ENCODE measurements at regions not wholly inside any gene's neighbourhood (a gene's known extent, or its start where the extent isn't known, plus 50 kb on each side); places are given as distances from the start of the nearest gene placed in this dataset.
"Not testable (repeated sequence)": the region's sequence is repeated elsewhere in the genome, so short reads cannot be mapped to it uniquely, and the experiment has no call there.

GRCh38 chr13:79614250-79614918 is 133.4 kb downstream of the NDFIP2 start:
- TF ChIP-seq EP300 (IDR thresholded peaks at IDR 0.05) = no peak
- no peak for TF ChIP-seq POLR2AphosphoS5 (IDR thresholded peaks at IDR 0.05)
- TF ChIP-seq, protein P1, sequence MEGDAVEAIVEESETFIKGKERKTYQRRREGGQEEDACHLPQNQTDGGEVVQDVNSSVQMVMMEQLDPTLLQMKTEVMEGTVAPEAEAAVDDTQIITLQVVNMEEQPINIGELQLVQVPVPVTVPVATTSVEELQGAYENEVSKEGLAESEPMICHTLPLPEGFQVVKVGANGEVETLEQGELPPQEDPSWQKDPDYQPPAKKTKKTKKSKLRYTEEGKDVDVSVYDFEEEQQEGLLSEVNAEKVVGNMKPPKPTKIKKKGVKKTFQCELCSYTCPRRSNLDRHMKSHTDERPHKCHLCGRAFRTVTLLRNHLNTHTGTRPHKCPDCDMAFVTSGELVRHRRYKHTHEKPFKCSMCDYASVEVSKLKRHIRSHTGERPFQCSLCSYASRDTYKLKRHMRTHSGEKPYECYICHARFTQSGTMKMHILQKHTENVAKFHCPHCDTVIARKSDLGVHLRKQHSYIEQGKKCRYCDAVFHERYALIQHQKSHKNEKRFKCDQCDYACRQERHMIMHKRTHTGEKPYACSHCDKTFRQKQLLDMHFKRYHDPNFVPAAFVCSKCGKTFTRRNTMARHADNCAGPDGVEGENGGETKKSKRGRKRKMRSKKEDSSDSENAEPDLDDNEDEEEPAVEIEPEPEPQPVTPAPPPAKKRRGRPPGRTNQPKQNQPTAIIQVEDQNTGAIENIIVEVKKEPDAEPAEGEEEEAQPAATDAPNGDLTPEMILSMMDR (IDR thresholded peaks at IDR 0.05) = no peak
- DNase-seq (no peak), ATAC-seq (ENCODE audit: low FRiP score in 2 of 2) (no peak)
- H3K27me3 ChIP-seq = no peaks in the 10 kb centered on the region
- no peaks in the 10 kb centered on the region for H3K36me3 ChIP-seq
- no peak overlapping the region for H3K4me3 ChIP-seq
- H3K4me1 ChIP-seq = no peaks in the 10 kb centered on the region
- H3K9me3 ChIP-seq = peaks cover 0 to 3% (median 0%) of the 10 kb centered on the region in 4 donors
- H3K27ac ChIP-seq = no peak overlapping the region

- Histone ChIP-seq H3K4me3 (no peak overlapping the region), H3K27me3 (no peaks in the 10 kb centered on the region), H3K4me1 (no peaks in the 10 kb centered on the region), H3K36me3 (no peaks in the 10 kb centered on the region), H3K27ac (no peak overlapping the region), H3K9me3 (peaks cover 0 to 5% (median 0%) of the 10 kb centered on the region in 4 donors)
- TF ChIP-seq, protein P1 (IDR thresholded peaks at IDR 0.05) = no peak
- no peak for TF ChIP-seq EP300 (IDR thresholded peaks at IDR 0.05)
- TF ChIP-seq POLR2AphosphoS5 (IDR thresholded peaks at IDR 0.05) = no peak
- TF ChIP-seq POLR2A (IDR thresholded peaks at IDR 0.05) = no peak
- ATAC-seq (ENCODE audit: low FRiP score in 2 of 2) = no peak
- no peak for DNase-seq
- WGBS, 2 donors = 66 to 78% methylated on average over 2 of the region's 2 CpGs
Measured at GRCh38 chr13:79612604-79613003, 131.6 kb downstream of the NDFIP2 start.

GRCh38 chr13:79607895-79608294 is 126.9 kb downstream of the NDFIP2 start:
- not testable (repeated sequence) for H3K4me1 ChIP-seq; H3K36me3 ChIP-seq; ATAC-seq (ENCODE audit: low FRiP score in 2 of 2); H3K27ac ChIP-seq; DNase-seq; H3K9me3 ChIP-seq; H3K27me3 ChIP-seq; H3K4me3 ChIP-seq
